ENCODE measurements at regions not wholly inside any gene's neighbourhood (a gene's known extent, or its start where the extent isn't known, plus 50 kb on each side); places are given as distances from the start of the nearest gene placed in this dataset.

GRCh38 chr13:111919286-111919685, 147.7 kb upstream of the SOX1 start:
- TF ChIP-seq POLR2AphosphoS5 (IDR thresholded peaks at IDR 0.05) (no peak), CTCF (IDR thresholded peaks at IDR 0.05) (no peak), POLR2A (IDR thresholded peaks at IDR 0.05) (no peak), EP300 (IDR thresholded peaks at IDR 0.05) (no peak)

Data from suprapubic skin (tissue), 4 donors.